ENCODE measurements at regions not wholly inside any gene's neighbourhood (a gene's known extent, or its start where the extent isn't known, plus 50 kb on each side); places are given as distances from the start of the nearest gene placed in this dataset.

DNA sequence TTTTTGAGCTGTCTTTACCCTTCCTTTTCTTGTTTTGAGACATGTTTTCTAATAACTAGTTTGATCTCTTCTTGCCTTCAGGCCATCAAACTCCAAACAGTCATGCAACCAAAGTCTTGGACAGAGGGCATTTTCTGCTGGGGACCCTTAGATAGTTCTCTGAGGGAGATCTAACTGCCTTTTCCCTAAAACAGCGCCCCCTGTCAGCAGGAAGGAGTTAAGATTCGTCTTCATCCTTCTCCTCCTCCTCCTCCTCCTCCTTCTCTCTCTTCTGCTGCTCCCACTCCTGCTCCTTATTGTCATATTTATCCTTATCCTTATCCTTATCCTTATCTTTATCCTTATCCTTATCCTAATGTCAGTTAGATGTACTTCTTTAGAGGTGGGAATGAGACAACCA, 417.2 kb downstream of the TRAM1L1 start:
- TF ChIP-seq, protein P1, sequence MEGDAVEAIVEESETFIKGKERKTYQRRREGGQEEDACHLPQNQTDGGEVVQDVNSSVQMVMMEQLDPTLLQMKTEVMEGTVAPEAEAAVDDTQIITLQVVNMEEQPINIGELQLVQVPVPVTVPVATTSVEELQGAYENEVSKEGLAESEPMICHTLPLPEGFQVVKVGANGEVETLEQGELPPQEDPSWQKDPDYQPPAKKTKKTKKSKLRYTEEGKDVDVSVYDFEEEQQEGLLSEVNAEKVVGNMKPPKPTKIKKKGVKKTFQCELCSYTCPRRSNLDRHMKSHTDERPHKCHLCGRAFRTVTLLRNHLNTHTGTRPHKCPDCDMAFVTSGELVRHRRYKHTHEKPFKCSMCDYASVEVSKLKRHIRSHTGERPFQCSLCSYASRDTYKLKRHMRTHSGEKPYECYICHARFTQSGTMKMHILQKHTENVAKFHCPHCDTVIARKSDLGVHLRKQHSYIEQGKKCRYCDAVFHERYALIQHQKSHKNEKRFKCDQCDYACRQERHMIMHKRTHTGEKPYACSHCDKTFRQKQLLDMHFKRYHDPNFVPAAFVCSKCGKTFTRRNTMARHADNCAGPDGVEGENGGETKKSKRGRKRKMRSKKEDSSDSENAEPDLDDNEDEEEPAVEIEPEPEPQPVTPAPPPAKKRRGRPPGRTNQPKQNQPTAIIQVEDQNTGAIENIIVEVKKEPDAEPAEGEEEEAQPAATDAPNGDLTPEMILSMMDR (conservative IDR thresholded peaks at IDR 0.05; ENCODE audit: low read length): peak; percentile 68
- no peak for TF ChIP-seq EZH2phosphoT487 (IDR thresholded peaks at IDR 0.05; ENCODE audit: borderline replicate concordance)
